ENCODE measurements at regions not wholly inside any gene's neighbourhood (a gene's known extent, or its start where the extent isn't known, plus 50 kb on each side); places are given as distances from the start of the nearest gene placed in this dataset.

DNA sequence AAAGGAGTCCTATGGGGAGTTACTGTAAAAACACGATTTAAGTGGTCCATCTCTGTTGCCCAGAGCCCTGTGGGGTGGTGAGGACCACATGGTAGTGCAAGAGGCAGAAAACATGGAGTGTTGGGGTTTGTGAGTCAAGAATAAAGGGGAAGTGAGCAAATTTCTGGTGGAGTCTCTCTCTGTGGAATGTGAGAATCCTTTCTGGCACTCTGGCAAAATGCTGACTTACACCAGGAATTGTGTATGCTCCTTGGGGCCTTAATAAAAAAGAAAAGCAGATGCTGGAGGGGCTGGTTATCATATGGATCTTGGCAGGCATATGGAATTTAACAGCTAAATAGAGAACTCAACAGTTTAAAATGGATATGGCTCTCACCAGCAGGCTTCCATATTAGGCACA is 486.0 kb downstream of the TNS3 start:
- H3K4me1 Mint-ChIP-seq (ENCODE audit: low read depth, unreplicated experiment), result peaks cover 6% of the 10 kb centered on the region
- peaks cover 2% of the 10 kb centered on the region for H3K9me3 Mint-ChIP-seq (ENCODE audit: unreplicated experiment)
- peaks cover 5% of the 10 kb centered on the region for H3K27me3 Mint-ChIP-seq (ENCODE audit: low read depth, unreplicated experiment)
- no peak for DNase-seq (ENCODE audit: low read depth)
- H3K27ac Mint-ChIP-seq (ENCODE audit: unreplicated experiment), result no peak overlapping the region
- Histone ChIP-seq H3K9ac (ENCODE audit: low read length) (no peak overlapping the region), H2AFZ (ENCODE audit: low read depth, low read length) (no peak overlapping the region), H3K9me3 (ENCODE audit: insufficient read depth, low read depth, low read length) (no peaks in the 10 kb centered on the region), H3K27ac (ENCODE audit: low read depth, low read length) (no peak overlapping the region), H3K4me3 (ENCODE audit: insufficient read depth, low read depth, low read length) (no peak overlapping the region), H3K4me1 (ENCODE audit: insufficient read depth, low read length) (no peaks in the 10 kb centered on the region), H3K36me3 (ENCODE audit: insufficient read depth, low read length) (no peaks in the 10 kb centered on the region), H3K4me2 (ENCODE audit: low read length) (no peak overlapping the region), H3K27me3 (ENCODE audit: insufficient read depth, low read length) (no peaks in the 10 kb centered on the region), H3K79me2 (ENCODE audit: insufficient read depth, low read length) (no peaks in the 10 kb centered on the region), H4K20me1 (ENCODE audit: insufficient read depth, low read length) (no peaks in the 10 kb centered on the region)
- H3K36me3 Mint-ChIP-seq (ENCODE audit: low read depth, unreplicated experiment), result no peaks in the 10 kb centered on the region
- no peak for TF ChIP-seq EZH2 (IDR thresholded peaks at IDR 0.05; ENCODE audit: insufficient read depth, low read length)
- TF ChIP-seq, protein P1, sequence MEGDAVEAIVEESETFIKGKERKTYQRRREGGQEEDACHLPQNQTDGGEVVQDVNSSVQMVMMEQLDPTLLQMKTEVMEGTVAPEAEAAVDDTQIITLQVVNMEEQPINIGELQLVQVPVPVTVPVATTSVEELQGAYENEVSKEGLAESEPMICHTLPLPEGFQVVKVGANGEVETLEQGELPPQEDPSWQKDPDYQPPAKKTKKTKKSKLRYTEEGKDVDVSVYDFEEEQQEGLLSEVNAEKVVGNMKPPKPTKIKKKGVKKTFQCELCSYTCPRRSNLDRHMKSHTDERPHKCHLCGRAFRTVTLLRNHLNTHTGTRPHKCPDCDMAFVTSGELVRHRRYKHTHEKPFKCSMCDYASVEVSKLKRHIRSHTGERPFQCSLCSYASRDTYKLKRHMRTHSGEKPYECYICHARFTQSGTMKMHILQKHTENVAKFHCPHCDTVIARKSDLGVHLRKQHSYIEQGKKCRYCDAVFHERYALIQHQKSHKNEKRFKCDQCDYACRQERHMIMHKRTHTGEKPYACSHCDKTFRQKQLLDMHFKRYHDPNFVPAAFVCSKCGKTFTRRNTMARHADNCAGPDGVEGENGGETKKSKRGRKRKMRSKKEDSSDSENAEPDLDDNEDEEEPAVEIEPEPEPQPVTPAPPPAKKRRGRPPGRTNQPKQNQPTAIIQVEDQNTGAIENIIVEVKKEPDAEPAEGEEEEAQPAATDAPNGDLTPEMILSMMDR (IDR thresholded peaks at IDR 0.05; ENCODE audit: insufficient read depth, low read depth, low read length), result no peak
- no peak for FAIRE-seq
- no peak overlapping the region for H3K4me3 Mint-ChIP-seq (ENCODE audit: unreplicated experiment)

DNA sequence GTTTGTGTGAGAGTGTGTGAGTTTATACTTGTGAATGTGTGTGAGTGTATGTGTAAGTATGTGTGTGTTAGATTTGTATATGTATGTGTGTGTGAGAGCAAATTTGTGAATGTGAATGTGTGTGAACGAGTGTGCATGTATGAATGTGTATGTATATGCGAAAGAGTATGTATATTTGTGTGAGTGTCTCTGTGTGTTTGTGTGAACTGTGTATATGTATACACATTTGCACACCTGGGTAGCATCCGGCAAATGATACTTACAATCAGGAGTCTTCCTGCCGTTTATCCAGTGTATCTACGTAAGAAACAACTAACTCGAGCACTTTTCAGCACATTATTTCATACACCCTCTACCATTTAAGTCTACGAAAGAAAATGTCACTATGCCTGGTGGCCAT is 487.4 kb downstream of the TNS3 start:
- Mint-ChIP-seq H3K4me1 (ENCODE audit: low read depth, unreplicated experiment) (peaks cover 10% of the 10 kb centered on the region), H3K4me3 (ENCODE audit: unreplicated experiment) (no peak overlapping the region), H3K36me3 (ENCODE audit: low read depth, unreplicated experiment) (no peaks in the 10 kb centered on the region), H3K27me3 (ENCODE audit: low read depth, unreplicated experiment) (peaks cover 16% of the 10 kb centered on the region), H3K9me3 (ENCODE audit: unreplicated experiment) (peaks cover 2% of the 10 kb centered on the region), H3K27ac (ENCODE audit: unreplicated experiment) (no peak overlapping the region)
- Histone ChIP-seq H3K27me3 (ENCODE audit: insufficient read depth, low read length) (no peaks in the 10 kb centered on the region), H3K36me3 (ENCODE audit: insufficient read depth, low read length) (no peaks in the 10 kb centered on the region), H3K79me2 (ENCODE audit: insufficient read depth, low read length) (no peaks in the 10 kb centered on the region), H3K4me3 (ENCODE audit: insufficient read depth, low read depth, low read length) (no peak overlapping the region), H4K20me1 (ENCODE audit: insufficient read depth, low read length) (no peaks in the 10 kb centered on the region), H3K9ac (ENCODE audit: low read length) (no peak overlapping the region), H3K4me2 (ENCODE audit: low read length) (no peak overlapping the region), H2AFZ (ENCODE audit: low read depth, low read length) (no peak overlapping the region), H3K27ac (ENCODE audit: low read depth, low read length) (no peak overlapping the region), H3K4me1 (ENCODE audit: insufficient read depth, low read length) (no peaks in the 10 kb centered on the region), H3K9me3 (ENCODE audit: insufficient read depth, low read depth, low read length) (no peaks in the 10 kb centered on the region)
- FAIRE-seq (no peak), DNase-seq (ENCODE audit: low read depth) (no peak)
- no peak for TF ChIP-seq EZH2 (IDR thresholded peaks at IDR 0.05; ENCODE audit: insufficient read depth, low read length)
- TF ChIP-seq, protein P1 (IDR thresholded peaks at IDR 0.05; ENCODE audit: insufficient read depth, low read depth, low read length), result no peak

GRCh38 chr7:47093320-47094234 is 488.3 kb downstream of the TNS3 start:
- H3K36me3 ChIP-seq (ENCODE audit: insufficient read depth, low read length), result no peaks in the 10 kb centered on the region
- H3K36me3 Mint-ChIP-seq (ENCODE audit: low read depth, unreplicated experiment), result no peaks in the 10 kb centered on the region
- no peaks in the 10 kb centered on the region for H3K79me2 ChIP-seq (ENCODE audit: insufficient read depth, low read length)
- DNase-seq (ENCODE audit: low read depth), result no peak
- peaks cover 12% of the 10 kb centered on the region for H3K4me1 Mint-ChIP-seq (ENCODE audit: low read depth, unreplicated experiment)
- no peak overlapping the region for H2AFZ ChIP-seq (ENCODE audit: low read depth, low read length)
- H3K4me1 ChIP-seq (ENCODE audit: insufficient read depth, low read length), result no peaks in the 10 kb centered on the region
- no peaks in the 10 kb centered on the region for H3K9me3 Mint-ChIP-seq (ENCODE audit: unreplicated experiment)
- H3K27me3 ChIP-seq (ENCODE audit: insufficient read depth, low read length), result no peaks in the 10 kb centered on the region
- H3K27me3 Mint-ChIP-seq (ENCODE audit: low read depth, unreplicated experiment), result peaks cover 13% of the 10 kb centered on the region
- H3K27ac ChIP-seq (ENCODE audit: low read depth, low read length), result no peak overlapping the region
- H3K9ac ChIP-seq (ENCODE audit: low read length), result no peak overlapping the region
- H3K4me3 Mint-ChIP-seq (ENCODE audit: unreplicated experiment), result no peak overlapping the region
- no peak overlapping the region for H3K27ac Mint-ChIP-seq (ENCODE audit: unreplicated experiment)
- no peaks in the 10 kb centered on the region for H4K20me1 ChIP-seq (ENCODE audit: insufficient read depth, low read length)
- TF ChIP-seq, protein P1 (IDR thresholded peaks at IDR 0.05; ENCODE audit: insufficient read depth, low read depth, low read length), result no peak
- TF ChIP-seq EZH2 (IDR thresholded peaks at IDR 0.05; ENCODE audit: insufficient read depth, low read length), result no peak
- no peaks in the 10 kb centered on the region for H3K9me3 ChIP-seq (ENCODE audit: insufficient read depth, low read depth, low read length)
- FAIRE-seq, result peak; percentile 83
- no peak overlapping the region for H3K4me2 ChIP-seq (ENCODE audit: low read length)
- H3K4me3 ChIP-seq (ENCODE audit: insufficient read depth, low read depth, low read length), result no peak overlapping the region
